RWPE2 (cell line): ENCODE measurements at regions not wholly inside any gene's neighbourhood (a gene's known extent, or its start where the extent isn't known, plus 50 kb on each side); places are given as distances from the start of the nearest gene placed in this dataset.

Experiments used
- ATAC-seq: fragments of 200-7000 bp; cut with Tn5 transposase; 3 replicates; pipeline ENCODE4 v1.9.1; 2021; ENCODE audit warnings: low read depth
- DNase-seq: peaks from one replicate; pipeline ENCODE4 v3.0.0-alpha.2; 2020; ENCODE audit warnings: low spot score
- H3K27ac ChIP-seq: fragments of 450-650 bp; 2 replicates; pipeline ENCODE4 v1.5.1; 2017; ENCODE audit warnings: mild to moderate bottlenecking; ENCODE audit not compliant: poor library complexity, severe bottlenecking
- H3K27me3 ChIP-seq: fragments of 250-450 bp; sonication (Bioruptor Pico); 2 replicates; pipeline ENCODE4 v1.5.1; 2021; ENCODE audit warnings: mild to moderate bottlenecking, moderate library complexity; ENCODE audit not compliant: insufficient read depth, poor library complexity, severe bottlenecking
- H3K36me3 ChIP-seq: fragments of 250-450 bp; sonication (Bioruptor Pico); 2 replicates; pipeline ENCODE4 v1.5.1; 2020; ENCODE audit warnings: low read depth, mild to moderate bottlenecking, moderate library complexity
- H3K4me1 ChIP-seq: fragments of 250-450 bp; sonication (Bioruptor Pico); 2 replicates; pipeline ENCODE4 v1.5.1; 2021; ENCODE audit warnings: mild to moderate bottlenecking, moderate library complexity; ENCODE audit not compliant: insufficient read depth, poor library complexity, severe bottlenecking
- H3K4me3 ChIP-seq: fragments of 250-450 bp; sonication (Bioruptor Pico); 2 replicates; pipeline ENCODE4 v1.5.1; 2021; ENCODE audit warnings: mild to moderate bottlenecking, moderate library complexity; ENCODE audit not compliant: severe bottlenecking
- H3K9me3 ChIP-seq: fragments of 250-450 bp; sonication (Bioruptor Pico); 2 replicates; pipeline ENCODE4 v1.5.1; 2021; ENCODE audit warnings: mild to moderate bottlenecking, moderate library complexity; ENCODE audit not compliant: severe bottlenecking
- TF ChIP-seq, protein P1 (sequence below): fragments of 450-650 bp; IDR thresholded peaks from one replicate; pipeline ENCODE4 v1.5.1; 2017; ENCODE audit warnings: mild to moderate bottlenecking, moderate library complexity; ENCODE audit not compliant: poor library complexity, severe bottlenecking

GRCh38 chr12:102622618-102623017 lies 142.3 kb upstream of the IGF1 start:
- Histone ChIP-seq H3K4me3 (no peak overlapping the region), H3K27me3 (no peaks in the 10 kb centered on the region), H3K36me3 (no peaks in the 10 kb centered on the region), H3K27ac (no peak overlapping the region), H3K9me3 (no peaks in the 10 kb centered on the region), H3K4me1 (no peaks in the 10 kb centered on the region)
- ATAC-seq (no peak), DNase-seq (no peak)
- TF ChIP-seq, protein P1, sequence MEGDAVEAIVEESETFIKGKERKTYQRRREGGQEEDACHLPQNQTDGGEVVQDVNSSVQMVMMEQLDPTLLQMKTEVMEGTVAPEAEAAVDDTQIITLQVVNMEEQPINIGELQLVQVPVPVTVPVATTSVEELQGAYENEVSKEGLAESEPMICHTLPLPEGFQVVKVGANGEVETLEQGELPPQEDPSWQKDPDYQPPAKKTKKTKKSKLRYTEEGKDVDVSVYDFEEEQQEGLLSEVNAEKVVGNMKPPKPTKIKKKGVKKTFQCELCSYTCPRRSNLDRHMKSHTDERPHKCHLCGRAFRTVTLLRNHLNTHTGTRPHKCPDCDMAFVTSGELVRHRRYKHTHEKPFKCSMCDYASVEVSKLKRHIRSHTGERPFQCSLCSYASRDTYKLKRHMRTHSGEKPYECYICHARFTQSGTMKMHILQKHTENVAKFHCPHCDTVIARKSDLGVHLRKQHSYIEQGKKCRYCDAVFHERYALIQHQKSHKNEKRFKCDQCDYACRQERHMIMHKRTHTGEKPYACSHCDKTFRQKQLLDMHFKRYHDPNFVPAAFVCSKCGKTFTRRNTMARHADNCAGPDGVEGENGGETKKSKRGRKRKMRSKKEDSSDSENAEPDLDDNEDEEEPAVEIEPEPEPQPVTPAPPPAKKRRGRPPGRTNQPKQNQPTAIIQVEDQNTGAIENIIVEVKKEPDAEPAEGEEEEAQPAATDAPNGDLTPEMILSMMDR, result no peak

GRCh38 chr12:102618197-102618877 lies 138.0 kb upstream of the IGF1 start:
- no peaks in the 10 kb centered on the region for H3K4me1 ChIP-seq
- no peaks in the 10 kb centered on the region for H3K27me3 ChIP-seq
- H3K36me3 ChIP-seq, result no peaks in the 10 kb centered on the region
- ATAC-seq, result no peak
- DNase-seq, result no peak
- TF ChIP-seq, protein P1, result no peak
- no peak overlapping the region for H3K4me3 ChIP-seq
- no peaks in the 10 kb centered on the region for H3K9me3 ChIP-seq
- no peak overlapping the region for H3K27ac ChIP-seq

GRCh38 chr12:102616692-102617091 lies 136.3 kb upstream of the IGF1 start:
- H3K9me3 ChIP-seq, result no peaks in the 10 kb centered on the region
- TF ChIP-seq, protein P1, result no peak
- H3K27me3 ChIP-seq, result no peaks in the 10 kb centered on the region
- no peak overlapping the region for H3K4me3 ChIP-seq
- no peaks in the 10 kb centered on the region for H3K4me1 ChIP-seq
- ATAC-seq (no peak), DNase-seq (no peak)
- no peak overlapping the region for H3K27ac ChIP-seq
- no peaks in the 10 kb centered on the region for H3K36me3 ChIP-seq

DNA sequence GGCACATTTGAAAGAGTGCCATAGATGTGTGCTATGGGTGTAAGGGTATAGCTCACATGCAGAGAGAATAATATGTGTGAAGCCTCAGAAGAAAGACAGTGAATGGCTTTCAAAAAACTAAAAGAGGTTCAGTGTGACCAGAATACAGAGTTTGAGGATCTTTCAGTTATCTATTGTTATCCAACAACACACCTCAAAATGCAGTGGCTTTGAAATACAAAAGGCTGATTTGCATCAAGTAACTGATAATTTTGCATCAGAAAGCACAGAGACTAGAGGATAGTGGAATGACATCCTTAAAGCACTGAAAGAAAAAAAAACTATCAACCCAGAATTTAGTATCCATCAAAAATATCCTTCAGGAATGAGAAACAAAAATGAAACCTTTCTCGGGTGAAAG lies 131.6 kb upstream of the IGF1 start:
- no peak overlapping the region for H3K4me3 ChIP-seq
- H3K4me1 ChIP-seq, result no peaks in the 10 kb centered on the region
- TF ChIP-seq, protein P1, result no peak
- H3K36me3 ChIP-seq, result no peaks in the 10 kb centered on the region
- H3K27me3 ChIP-seq, result peaks cover 7% of the 10 kb centered on the region
- no peak for DNase-seq
- no peak for ATAC-seq
- H3K9me3 ChIP-seq, result no peaks in the 10 kb centered on the region
- H3K27ac ChIP-seq, result no peak overlapping the region

DNA sequence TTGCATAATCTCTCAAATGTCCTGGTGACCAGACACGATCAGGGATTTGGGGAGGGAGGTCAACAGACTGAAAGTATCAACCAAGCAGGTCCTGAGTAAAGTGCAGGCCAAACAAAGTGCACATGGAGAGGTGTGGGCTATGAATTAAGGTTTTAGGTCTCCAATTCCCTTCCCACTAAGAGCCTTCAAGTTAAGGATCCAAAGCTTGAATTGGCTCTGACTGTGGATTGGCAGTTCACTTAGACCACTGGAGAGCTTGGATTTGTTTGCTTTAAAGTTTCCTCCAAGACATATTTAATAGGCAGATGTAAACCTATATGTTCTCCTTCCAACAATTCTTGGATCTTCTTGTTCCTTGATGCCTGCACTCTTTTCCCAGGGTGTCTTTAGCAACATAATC lies 129.6 kb upstream of the IGF1 start:
- TF ChIP-seq, protein P1, result no peak
- ATAC-seq, result no peak
- Histone ChIP-seq H3K27ac (no peak overlapping the region), H3K27me3 (peaks cover 7% of the 10 kb centered on the region), H3K36me3 (no peaks in the 10 kb centered on the region), H3K9me3 (no peaks in the 10 kb centered on the region), H3K4me1 (no peaks in the 10 kb centered on the region), H3K4me3 (no peak overlapping the region)
- no peak for DNase-seq
